ENCODE measurements at regions not wholly inside any gene's neighbourhood (a gene's known extent, or its start where the extent isn't known, plus 50 kb on each side); places are given as distances from the start of the nearest gene placed in this dataset.

DNA sequence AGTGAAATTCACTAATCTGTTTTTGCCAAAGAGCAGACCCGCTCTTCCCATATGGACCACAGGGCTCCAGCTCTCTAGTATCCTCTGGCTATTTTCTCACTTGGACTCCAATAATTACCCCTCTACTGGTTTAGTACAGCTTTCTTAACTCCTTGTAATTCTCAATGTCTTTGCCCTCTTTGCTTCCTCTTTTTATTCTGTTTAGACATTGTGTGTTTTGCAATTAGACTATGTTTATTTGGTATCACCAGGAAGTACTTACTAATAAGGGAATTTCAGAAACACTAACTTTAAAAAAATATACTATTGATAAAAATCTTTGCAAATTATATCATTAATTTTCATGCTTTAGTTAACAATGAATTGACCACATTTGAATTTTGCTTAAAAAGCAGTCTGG is 111.6 kb upstream of the OBI1 start:
- 45% methylated on average over 1 of the region's 1 CpG for WGBS (ENCODE audit: low lambda C conversion rate)
- FAIRE-seq = no peak
- intact Hi-C loops (cut with micrococcal nuclease; ENCODE audit: unreplicated experiment) = no loop called here
- Histone ChIP-seq H3K36me3 (replicated peaks in 1 of 2; ENCODE audit: control insufficient read depth in 1 of 2, insufficient read depth in 2 of 2, low read length in 2 of 2) (no peaks in the 10 kb centered on the region), H3K27me3 (ENCODE audit: control insufficient read depth in 1 of 2, insufficient read depth in 2 of 2, low read length in 2 of 2) (no peaks in the 10 kb centered on the region), H3K4me3 (replicated peaks in 1 of 3; ENCODE audit: insufficient read depth in 1 of 3, low read depth in 2 of 3, low read length in 3 of 3) (no peak overlapping the region), H2AFZ (ENCODE audit: low read length) (no peak overlapping the region), H3K79me2 (ENCODE audit: insufficient read depth, low read length) (no peaks in the 10 kb centered on the region), H3K9me3 (ENCODE audit: low read length) (no peaks in the 10 kb centered on the region), H3K9ac (ENCODE audit: insufficient read depth, low read depth, low read length) (no peak overlapping the region), H3K27ac (ENCODE audit: extremely low read length, insufficient read depth, low read length) (no peak overlapping the region), H4K20me1 (ENCODE audit: insufficient read depth, low read length) (no peaks in the 10 kb centered on the region), H3K4me2 (ENCODE audit: low read depth, low read length) (no peak overlapping the region), H3K4me1 (ENCODE audit: insufficient read depth, low read length) (no peaks in the 10 kb centered on the region)
- no TSS peak for BruUV-seq (replicated peaks)
- no peak for DNase-seq (ENCODE audit: low spot score)
- no peak for ATAC-seq
- CTCF ChIA-PET (ENCODE audit: low intra/inter-chr PET ratio, low total read pairs) = no interaction called here
- POLR2A ChIA-PET = no interaction called here
- in situ Hi-C loops (cut with HindIII; ENCODE audit: extremely low pct_ligation_motif_present, low pct_unique_long_range_greater_than_20kb) = no loop called here
- no peak for TF ChIP-seq MIXL1 (CRISPR knock-in tag; IDR thresholded peaks at IDR 0.05)
- no peak for TF ChIP-seq ZNF337 (CRISPR knock-in tag; IDR thresholded peaks at IDR 0.05; ENCODE audit: borderline replicate concordance, low read depth)
- no peak for TF ChIP-seq ZNF747 (CRISPR knock-in tag; IDR thresholded peaks at IDR 0.05; ENCODE audit: borderline replicate concordance)

DNA sequence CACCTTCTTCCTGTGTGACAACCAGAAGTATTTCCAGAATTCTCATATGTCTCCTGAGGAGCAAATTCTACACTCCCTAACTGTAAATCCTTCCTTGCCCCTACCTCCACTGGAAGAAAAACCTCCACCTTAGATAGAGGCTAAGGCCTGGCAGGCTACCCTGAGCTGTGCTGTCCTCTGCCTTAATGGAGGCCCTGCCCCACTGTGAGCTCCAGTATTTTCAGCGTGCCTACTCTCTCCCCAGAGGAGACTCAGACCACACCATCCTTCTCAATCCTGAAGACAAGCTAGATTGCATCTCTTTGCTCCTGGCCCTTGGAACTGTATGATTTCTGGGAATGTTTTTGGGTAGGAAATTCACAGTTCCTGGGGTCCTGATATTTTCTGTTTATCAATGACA is 110.0 kb upstream of the OBI1 start:
- Histone ChIP-seq H3K4me2 (ENCODE audit: low read depth, low read length) (no peak overlapping the region), H4K20me1 (ENCODE audit: insufficient read depth, low read length) (no peaks in the 10 kb centered on the region), H3K27me3 (ENCODE audit: control insufficient read depth in 1 of 2, insufficient read depth in 2 of 2, low read length in 2 of 2) (no peaks in the 10 kb centered on the region), H3K4me3 (replicated peaks in 1 of 3; ENCODE audit: insufficient read depth in 1 of 3, low read depth in 2 of 3, low read length in 3 of 3) (no peak overlapping the region), H3K4me1 (ENCODE audit: insufficient read depth, low read length) (no peaks in the 10 kb centered on the region), H2AFZ (ENCODE audit: low read length) (no peak overlapping the region), H3K36me3 (replicated peaks in 1 of 2; ENCODE audit: control insufficient read depth in 1 of 2, insufficient read depth in 2 of 2, low read length in 2 of 2) (no peaks in the 10 kb centered on the region), H3K27ac (ENCODE audit: extremely low read length, insufficient read depth, low read length) (no peak overlapping the region), H3K9ac (ENCODE audit: insufficient read depth, low read depth, low read length) (no peak overlapping the region), H3K9me3 (ENCODE audit: low read length) (no peaks in the 10 kb centered on the region), H3K79me2 (ENCODE audit: insufficient read depth, low read length) (no peaks in the 10 kb centered on the region)
- in situ Hi-C loops (cut with HindIII; ENCODE audit: extremely low pct_ligation_motif_present, low pct_unique_long_range_greater_than_20kb) = no loop called here
- intact Hi-C loops (cut with micrococcal nuclease; ENCODE audit: unreplicated experiment) = no loop called here
- TF ChIP-seq, protein P1, sequence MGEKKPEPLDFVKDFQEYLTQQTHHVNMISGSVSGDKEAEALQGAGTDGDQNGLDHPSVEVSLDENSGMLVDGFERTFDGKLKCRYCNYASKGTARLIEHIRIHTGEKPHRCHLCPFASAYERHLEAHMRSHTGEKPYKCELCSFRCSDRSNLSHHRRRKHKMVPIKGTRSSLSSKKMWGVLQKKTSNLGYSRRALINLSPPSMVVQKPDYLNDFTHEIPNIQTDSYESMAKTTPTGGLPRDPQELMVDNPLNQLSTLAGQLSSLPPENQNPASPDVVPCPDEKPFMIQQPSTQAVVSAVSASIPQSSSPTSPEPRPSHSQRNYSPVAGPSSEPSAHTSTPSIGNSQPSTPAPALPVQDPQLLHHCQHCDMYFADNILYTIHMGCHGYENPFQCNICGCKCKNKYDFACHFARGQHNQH (CRISPR knock-in tag; IDR thresholded peaks at IDR 0.05) = no peak
- TF ChIP-seq ZNF768 (CRISPR knock-in tag; IDR thresholded peaks at IDR 0.05) (no peak), ZNF83 (CRISPR knock-in tag; IDR thresholded peaks at IDR 0.05; ENCODE audit: borderline replicate concordance) (no peak), NFATC3 (CRISPR knock-in tag; IDR thresholded peaks at IDR 0.05) (no peak), REXO4 (CRISPR knock-in tag; IDR thresholded peaks at IDR 0.05; ENCODE audit: borderline replicate concordance) (no peak)
- TF ChIP-seq, protein P2, sequence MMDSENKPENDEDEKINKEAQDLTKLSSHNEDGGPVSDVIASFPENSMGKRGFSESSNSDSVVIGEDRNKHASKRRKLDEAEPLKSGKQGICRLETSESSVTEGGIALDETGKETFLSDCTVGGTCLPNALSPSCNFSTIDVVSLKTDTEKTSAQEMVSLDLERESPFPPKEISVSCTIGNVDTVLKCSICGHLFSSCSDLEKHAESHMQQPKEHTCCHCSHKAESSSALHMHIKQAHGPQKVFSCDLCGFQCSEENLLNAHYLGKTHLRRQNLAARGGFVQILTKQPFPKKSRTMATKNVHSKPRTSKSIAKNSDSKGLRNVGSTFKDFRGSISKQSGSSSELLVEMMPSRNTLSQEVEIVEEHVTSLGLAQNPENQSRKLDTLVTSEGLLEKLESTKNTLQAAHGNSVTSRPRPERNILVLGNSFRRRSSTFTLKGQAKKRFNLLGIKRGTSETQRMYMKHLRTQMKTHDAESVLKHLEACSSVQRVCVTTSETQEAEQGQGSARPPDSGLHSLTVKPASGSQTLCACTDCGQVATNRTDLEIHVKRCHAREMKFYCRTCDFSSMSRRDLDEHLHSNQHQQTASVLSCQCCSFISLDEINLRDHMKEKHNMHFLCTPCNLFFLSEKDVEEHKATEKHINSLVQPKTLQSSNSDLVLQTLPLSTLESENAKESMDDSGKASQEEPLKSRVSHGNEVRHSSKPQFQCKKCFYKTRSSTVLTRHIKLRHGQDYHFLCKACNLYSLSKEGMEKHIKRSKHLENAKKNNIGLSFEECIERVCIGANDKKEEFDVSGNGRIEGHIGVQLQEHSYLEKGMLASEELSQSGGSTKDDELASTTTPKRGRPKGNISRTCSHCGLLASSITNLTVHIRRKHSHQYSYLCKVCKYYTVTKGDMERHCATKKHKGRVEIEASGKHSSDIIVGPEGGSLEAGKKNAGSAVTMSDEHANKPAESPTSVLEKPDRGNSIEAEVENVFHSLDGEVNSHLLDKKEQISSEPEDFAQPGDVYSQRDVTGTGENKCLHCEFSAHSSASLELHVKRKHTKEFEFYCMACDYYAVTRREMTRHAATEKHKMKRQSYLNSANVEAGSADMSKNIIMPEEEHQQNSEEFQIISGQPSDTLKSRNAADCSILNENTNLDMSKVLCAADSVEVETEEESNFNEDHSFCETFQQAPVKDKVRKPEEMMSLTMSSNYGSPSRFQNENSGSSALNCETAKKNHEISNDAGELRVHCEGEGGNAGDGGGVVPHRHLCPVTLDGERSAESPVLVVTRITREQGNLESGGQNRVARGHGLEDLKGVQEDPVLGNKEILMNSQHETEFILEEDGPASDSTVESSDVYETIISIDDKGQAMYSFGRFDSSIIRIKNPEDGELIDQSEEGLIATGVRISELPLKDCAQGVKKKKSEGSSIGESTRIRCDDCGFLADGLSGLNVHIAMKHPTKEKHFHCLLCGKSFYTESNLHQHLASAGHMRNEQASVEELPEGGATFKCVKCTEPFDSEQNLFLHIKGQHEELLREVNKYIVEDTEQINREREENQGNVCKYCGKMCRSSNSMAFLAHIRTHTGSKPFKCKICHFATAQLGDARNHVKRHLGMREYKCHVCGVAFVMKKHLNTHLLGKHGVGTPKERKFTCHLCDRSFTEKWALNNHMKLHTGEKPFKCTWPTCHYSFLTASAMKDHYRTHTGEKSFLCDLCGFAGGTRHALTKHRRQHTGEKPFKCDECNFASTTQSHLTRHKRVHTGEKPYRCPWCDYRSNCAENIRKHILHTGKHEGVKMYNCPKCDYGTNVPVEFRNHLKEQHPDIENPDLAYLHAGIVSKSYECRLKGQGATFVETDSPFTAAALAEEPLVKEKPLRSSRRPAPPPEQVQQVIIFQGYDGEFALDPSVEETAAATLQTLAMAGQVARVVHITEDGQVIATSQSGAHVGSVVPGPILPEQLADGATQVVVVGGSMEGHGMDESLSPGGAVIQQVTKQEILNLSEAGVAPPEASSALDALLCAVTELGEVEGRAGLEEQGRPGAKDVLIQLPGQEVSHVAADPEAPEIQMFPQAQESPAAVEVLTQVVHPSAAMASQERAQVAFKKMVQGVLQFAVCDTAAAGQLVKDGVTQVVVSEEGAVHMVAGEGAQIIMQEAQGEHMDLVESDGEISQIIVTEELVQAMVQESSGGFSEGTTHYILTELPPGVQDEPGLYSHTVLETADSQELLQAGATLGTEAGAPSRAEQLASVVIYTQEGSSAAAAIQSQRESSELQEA (CRISPR knock-in tag; IDR thresholded peaks at IDR 0.05; ENCODE audit: not compliant biosample characterization) = no peak
- TF ChIP-seq, protein P3, sequence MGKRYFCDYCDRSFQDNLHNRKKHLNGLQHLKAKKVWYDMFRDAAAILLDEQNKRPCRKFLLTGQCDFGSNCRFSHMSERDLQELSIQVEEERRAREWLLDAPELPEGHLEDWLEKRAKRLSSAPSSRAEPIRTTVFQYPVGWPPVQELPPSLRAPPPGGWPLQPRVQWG (CRISPR knock-in tag; IDR thresholded peaks at IDR 0.05; ENCODE audit: borderline replicate concordance, low read depth) = no peak
- ChIA-PET POLR2A (no interaction called here), CTCF (ENCODE audit: low intra/inter-chr PET ratio, low total read pairs) (no interaction called here)
- FAIRE-seq = no peak
- no TSS peak for BruUV-seq (replicated peaks)
- WGBS (ENCODE audit: low lambda C conversion rate) = 27% methylated on average over 1 of the region's 1 CpG
- no peak for ATAC-seq
- no peak for DNase-seq (ENCODE audit: low spot score)
